K562 (cell line): ENCODE measurements at regions not wholly inside any gene's neighbourhood (a gene's known extent, or its start where the extent isn't known, plus 50 kb on each side); places are given as distances from the start of the nearest gene placed in this dataset.

Experiments used
- ATAC-seq: fragments of 200-7000 bp; cut with Tn5 transposase; 3 replicates; pipeline ENCODE4 v1.9.1; 2020; ENCODE audit warnings: moderate library complexity
- BruUV-seq: library from RNA; stranded (reverse); fragments of 400-500 nt; replicated peaks from 2 replicates; lab custom pipeline; 2021; lab: Mats Ljungman, UMichigan
- CTCF ChIA-PET: fragments of 300-600 bp; formaldehyde crosslinking; extraction: SDS; loops from one replicate; lab custom pipeline; 2021; ENCODE audit warnings: low intra/inter-chr PET ratio; lab: Yijun Ruan, JAX
- POLR2A ChIA-PET: fragments of 300-600, 350-650 bp; sonication (Branson Sonifier 250); formaldehyde crosslinking; extraction: SDS; loops from one replicate; lab custom pipeline; 2021; ENCODE audit warnings: antibody characterized with exemption, inconsistent platforms; lab: Yijun Ruan, JAX
- DNase-seq, 4 experiments: peaks; one replicate each; pipeline versions ENCODE4 v3.0.0 to v3.0.0-alpha.2; 2011 to 2018; ENCODE audit warnings: low spot score in 3 of 4, mixed read lengths in 3 of 4; ENCODE audit errors: extremely low read depth in 1 of 4
- FAIRE-seq: peaks from 2 replicates; lab custom pipeline; 2011; peaks lifted over from hg19 to GRCh38; lab: Jason Lieb, UNC
- H2AFZ ChIP-seq: 2 replicates; pipeline ENCODE4 v1.6.0; 2011; ENCODE audit warnings: low read depth, low read length, control low read depth, inconsistent platforms
- H3K27ac ChIP-seq: fragments of 200-600 bp; 3 replicates; pipeline ENCODE4 v1.8.0; 2011; ENCODE audit warnings: low read depth, mild to moderate bottlenecking, control low read depth, inconsistent platforms, low read length, moderate library complexity, mixed read lengths; ENCODE audit errors: extremely low read depth
- H3K27me3 ChIP-seq, 2 experiments: fragments of 300-600 bp in 1 of 2; 2 replicates in 1 of 2; 3 replicates in 1 of 2; pipeline versions ENCODE4 v1.6.0 to v1.8.0; 2011; ENCODE audit warnings: inconsistent platforms in 2 of 2, low read length in 2 of 2, mild to moderate bottlenecking in 1 of 2, mixed read lengths in 1 of 2, moderate library complexity in 1 of 2; ENCODE audit not compliant: control insufficient read depth in 2 of 2, insufficient read depth in 2 of 2
- H3K36me3 ChIP-seq: fragments of 300-600 bp; 3 replicates; pipeline ENCODE4 v1.8.0; 2011; ENCODE audit warnings: mild to moderate bottlenecking, low read length, inconsistent platforms; ENCODE audit not compliant: control insufficient read depth, insufficient read depth
- H3K4me1 ChIP-seq, 2 experiments: fragments of 200-600 bp in 1 of 2; replicated peaks in 1 of 2; 2 replicates in 1 of 2; 3 replicates in 1 of 2; pipeline versions ENCODE4 v1.5.1 to v1.8.0; 2011; ENCODE audit warnings: inconsistent platforms in 2 of 2, low read length in 2 of 2, mild to moderate bottlenecking in 1 of 2, mixed read lengths in 1 of 2, moderate library complexity in 1 of 2; ENCODE audit not compliant: control insufficient read depth in 2 of 2, insufficient read depth in 2 of 2
- H3K4me2 ChIP-seq: 2 replicates; pipeline ENCODE4 v1.6.1; 2011; ENCODE audit warnings: low read length, control low read depth, inconsistent platforms, mixed read lengths; ENCODE audit not compliant: insufficient read depth
- H3K4me3 ChIP-seq: fragments of 200-600 bp; sonication (generic), shearing (Covaris generic); 2 replicates; pipeline ENCODE4 v1.5.1; 2016; ENCODE audit warnings: control low read depth, inconsistent platforms
- H3K79me2 ChIP-seq: fragments of 200-600 bp; 3 replicates; pipeline ENCODE4 v1.8.0; 2011; ENCODE audit warnings: low read length, inconsistent platforms; ENCODE audit not compliant: control insufficient read depth, insufficient read depth
- H3K9ac ChIP-seq, 2 experiments: 2 replicates each; pipeline versions ENCODE4 v1.6.0 to v1.6.1; 2011; ENCODE audit warnings: low read depth in 2 of 2, low read length in 2 of 2, control low read depth in 1 of 2, inconsistent platforms in 1 of 2, mild to moderate bottlenecking in 1 of 2, mixed read lengths in 1 of 2; ENCODE audit not compliant: insufficient read depth in 1 of 2
- H3K9me1 ChIP-seq: one replicate; pipeline ENCODE4 v1.6.0; 2011; ENCODE audit warnings: inconsistent platforms, mild to moderate bottlenecking, low read length, moderate library complexity; ENCODE audit not compliant: control insufficient read depth, insufficient read depth
- H3K9me3 ChIP-seq: replicated peaks from 2 replicates; pipeline ENCODE4 v1.5.1; 2011; ENCODE audit warnings: low read depth, low read length, inconsistent platforms; ENCODE audit not compliant: control insufficient read depth, insufficient read depth
- H4K20me1 ChIP-seq: replicated peaks from 2 replicates; pipeline ENCODE4 v1.6.1; 2011; ENCODE audit warnings: low read length, inconsistent platforms, mixed read lengths; ENCODE audit not compliant: control insufficient read depth, insufficient read depth
- FOXJ2 ChIP-seq: fragments of 200-800 bp; sonication (Bioruptor generic); IDR thresholded peaks from 2 replicates; pipeline ENCODE4 v1.6.1; 2016; ENCODE audit warnings: missing genetic modification characterization, missing compliant biosample characterization
- NONO ChIP-seq, 2 experiments: fragments of 200-400 bp in 1 of 2; fragments of 450-650 bp in 1 of 2; formaldehyde crosslinking in 1 of 2; IDR thresholded peaks; 2 replicates each; pipeline ENCODE4 v1.6.1; 2017; ENCODE audit warnings: low read depth in 2 of 2, mild to moderate bottlenecking in 2 of 2, moderate library complexity in 2 of 2, low read length in 1 of 2
- RBM22 ChIP-seq: fragments of 200-400 bp; formaldehyde crosslinking; IDR thresholded peaks from 2 replicates; pipeline ENCODE4 v1.6.1; 2018; ENCODE audit warnings: low read length, low read depth; ENCODE audit not compliant: poor library complexity, severe bottlenecking
- WGBS: fragments of 100-300 bp; shearing (Covaris generic); methylation state at CpG from one replicate; pipeline ENCODE4 v1.1.6; 2016; ENCODE audit warnings: low coverage, mixed read lengths; ENCODE audit not compliant: insufficient coverage; ENCODE audit errors: missing lambda C conversion rate; 5-methylcytosine and 5-hydroxymethylcytosine counted together
- in situ Hi-C: fragments of 300-500 bp; cut with MboI; formaldehyde crosslinking; loops from 4 replicates; pipeline ENCODE4 v1.15.0; 2018; ENCODE audit warnings: inconsistent platforms, mixed read lengths
- intact Hi-C: fragments of 100-400 bp; cut with micrococcal nuclease; formaldehyde crosslinking; loops from 2 replicates; pipeline ENCODE4 v1.14.2; 2022
- TF ChIP-seq, protein P1 (sequence below): sonication (generic); formaldehyde crosslinking; IDR thresholded peaks from 2 replicates; pipeline ENCODE4 v1.8.0; 2022; ENCODE audit warnings: mild to moderate bottlenecking, missing genetic modification reagents

GRCh38 chr5:158175934-158176481 lies 317.1 kb upstream of the CLINT1 start:
- no peak overlapping the region for H3K27ac ChIP-seq
- CTCF ChIA-PET, result no interaction called here
- H3K4me1 ChIP-seq, result no peaks in the 10 kb centered on the region
- H3K79me2 ChIP-seq, result no peaks in the 10 kb centered on the region
- BruUV-seq, result no TSS peak
- H3K9ac ChIP-seq, result no peak overlapping the region
- TF ChIP-seq RBM22, result no peak
- TF ChIP-seq, protein P1, sequence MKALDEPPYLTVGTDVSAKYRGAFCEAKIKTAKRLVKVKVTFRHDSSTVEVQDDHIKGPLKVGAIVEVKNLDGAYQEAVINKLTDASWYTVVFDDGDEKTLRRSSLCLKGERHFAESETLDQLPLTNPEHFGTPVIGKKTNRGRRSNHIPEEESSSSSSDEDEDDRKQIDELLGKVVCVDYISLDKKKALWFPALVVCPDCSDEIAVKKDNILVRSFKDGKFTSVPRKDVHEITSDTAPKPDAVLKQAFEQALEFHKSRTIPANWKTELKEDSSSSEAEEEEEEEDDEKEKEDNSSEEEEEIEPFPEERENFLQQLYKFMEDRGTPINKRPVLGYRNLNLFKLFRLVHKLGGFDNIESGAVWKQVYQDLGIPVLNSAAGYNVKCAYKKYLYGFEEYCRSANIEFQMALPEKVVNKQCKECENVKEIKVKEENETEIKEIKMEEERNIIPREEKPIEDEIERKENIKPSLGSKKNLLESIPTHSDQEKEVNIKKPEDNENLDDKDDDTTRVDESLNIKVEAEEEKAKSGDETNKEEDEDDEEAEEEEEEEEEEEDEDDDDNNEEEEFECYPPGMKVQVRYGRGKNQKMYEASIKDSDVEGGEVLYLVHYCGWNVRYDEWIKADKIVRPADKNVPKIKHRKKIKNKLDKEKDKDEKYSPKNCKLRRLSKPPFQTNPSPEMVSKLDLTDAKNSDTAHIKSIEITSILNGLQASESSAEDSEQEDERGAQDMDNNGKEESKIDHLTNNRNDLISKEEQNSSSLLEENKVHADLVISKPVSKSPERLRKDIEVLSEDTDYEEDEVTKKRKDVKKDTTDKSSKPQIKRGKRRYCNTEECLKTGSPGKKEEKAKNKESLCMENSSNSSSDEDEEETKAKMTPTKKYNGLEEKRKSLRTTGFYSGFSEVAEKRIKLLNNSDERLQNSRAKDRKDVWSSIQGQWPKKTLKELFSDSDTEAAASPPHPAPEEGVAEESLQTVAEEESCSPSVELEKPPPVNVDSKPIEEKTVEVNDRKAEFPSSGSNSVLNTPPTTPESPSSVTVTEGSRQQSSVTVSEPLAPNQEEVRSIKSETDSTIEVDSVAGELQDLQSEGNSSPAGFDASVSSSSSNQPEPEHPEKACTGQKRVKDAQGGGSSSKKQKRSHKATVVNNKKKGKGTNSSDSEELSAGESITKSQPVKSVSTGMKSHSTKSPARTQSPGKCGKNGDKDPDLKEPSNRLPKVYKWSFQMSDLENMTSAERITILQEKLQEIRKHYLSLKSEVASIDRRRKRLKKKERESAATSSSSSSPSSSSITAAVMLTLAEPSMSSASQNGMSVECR (CRISPR knock-in tag), result no peak
- TF ChIP-seq NONO (IDR thresholded peaks at IDR 0.05; ENCODE audit: low read depth in 2 of 2, low read length in 1 of 2), result no peak
- no peak for TF ChIP-seq FOXJ2 (tag)
- TF ChIP-seq, all 486 proteins: peak for 0
- POLR2A ChIA-PET, result no interaction called here
- intact Hi-C loops, result loop anchor here (1.0 to 10.0 kb wide), 5 partner anchors 519 to 957 kb away; partner anchors contain the start of gene EBF1
- ATAC-seq (no peak), FAIRE-seq (no peak), DNase-seq (no peak)
- Histone ChIP-seq H3K4me3 (no peak overlapping the region), H2AFZ (no peak overlapping the region), H3K27me3 (no peaks in the 10 kb centered on the region), H3K4me2 (no peak overlapping the region), H4K20me1 (no peaks in the 10 kb centered on the region), H3K9me3 (no peaks in the 10 kb centered on the region), H3K36me3 (no peaks in the 10 kb centered on the region), H3K9me1 (no peaks in the 10 kb centered on the region)
- in situ Hi-C loops, result loop anchor here (10.0 kb wide), 2 partner anchors 929 to 959 kb away; no protein-coding TSS in a partner anchor
- 0% methylated on average over 6 of the region's 6 CpGs for WGBS
